ENCODE measurements at regions not wholly inside any gene's neighbourhood (a gene's known extent, or its start where the extent isn't known, plus 50 kb on each side); places are given as distances from the start of the nearest gene placed in this dataset.

- TF ChIP-seq MAX (IDR thresholded peaks at IDR 0.05; ENCODE audit: low read depth, low read length) = no peak
- no peak for TF ChIP-seq MYC (IDR thresholded peaks at IDR 0.05; ENCODE audit: low read depth, low read length)
- no peak for TF ChIP-seq CTCF (IDR thresholded peaks at IDR 0.05; ENCODE audit: low read depth, low read length)
- no peak for TF ChIP-seq POLR2A (IDR thresholded peaks at IDR 0.05; ENCODE audit: extremely low read depth, insufficient read length)
- H3K4me3 ChIP-seq (ENCODE audit: low read depth, low read length) = no peak overlapping the region
- DNase-seq (ENCODE audit: low read depth) = no peak
These were observed 70.5 kb upstream of the GCSH start for GRCh38 chr16:81166417-81167300.

GRCh38 chr16:81165411-81166097, 69.4 kb upstream of the GCSH start:
- no peak overlapping the region for H3K4me3 ChIP-seq (ENCODE audit: low read depth, low read length)
- no peak for TF ChIP-seq MAX (IDR thresholded peaks at IDR 0.05; ENCODE audit: low read depth, low read length)
- no peak for TF ChIP-seq MYC (IDR thresholded peaks at IDR 0.05; ENCODE audit: low read depth, low read length)
- TF ChIP-seq CTCF (IDR thresholded peaks at IDR 0.05; ENCODE audit: low read depth, low read length) = no peak
- TF ChIP-seq POLR2A (IDR thresholded peaks at IDR 0.05; ENCODE audit: extremely low read depth, insufficient read length) = no peak
- no peak for DNase-seq (ENCODE audit: low read depth)

- TF ChIP-seq CTCF (IDR thresholded peaks at IDR 0.05; ENCODE audit: low read depth, low read length) = no peak
- TF ChIP-seq MAX (IDR thresholded peaks at IDR 0.05; ENCODE audit: low read depth, low read length) = no peak
- TF ChIP-seq MYC (IDR thresholded peaks at IDR 0.05; ENCODE audit: low read depth, low read length) = no peak
- TF ChIP-seq POLR2A (IDR thresholded peaks at IDR 0.05; ENCODE audit: extremely low read depth, insufficient read length) = no peak
- no peak overlapping the region for H3K4me3 ChIP-seq (ENCODE audit: low read depth, low read length)
- DNase-seq (ENCODE audit: low read depth) = no peak
These were observed 68.8 kb upstream of the GCSH start for GRCh38 chr16:81164958-81165357.

- H3K4me3 ChIP-seq (ENCODE audit: low read depth, low read length) = no peak overlapping the region
- DNase-seq (ENCODE audit: low read depth) = no peak
- TF ChIP-seq MYC (IDR thresholded peaks at IDR 0.05; ENCODE audit: low read depth, low read length) = no peak
- no peak for TF ChIP-seq CTCF (IDR thresholded peaks at IDR 0.05; ENCODE audit: low read depth, low read length)
- no peak for TF ChIP-seq MAX (IDR thresholded peaks at IDR 0.05; ENCODE audit: low read depth, low read length)
- TF ChIP-seq POLR2A (IDR thresholded peaks at IDR 0.05; ENCODE audit: extremely low read depth, insufficient read length) = no peak
These were observed 68.3 kb upstream of the GCSH start for GRCh38 chr16:81164481-81164880.

- no peak for TF ChIP-seq POLR2A (IDR thresholded peaks at IDR 0.05; ENCODE audit: extremely low read depth, insufficient read length)
- TF ChIP-seq MYC (IDR thresholded peaks at IDR 0.05; ENCODE audit: low read depth, low read length) = no peak
- TF ChIP-seq MAX (IDR thresholded peaks at IDR 0.05; ENCODE audit: low read depth, low read length) = no peak
- no peak for TF ChIP-seq CTCF (IDR thresholded peaks at IDR 0.05; ENCODE audit: low read depth, low read length)
- no peak overlapping the region for H3K4me3 ChIP-seq (ENCODE audit: low read depth, low read length)
- DNase-seq (ENCODE audit: low read depth) = no peak
These were observed 67.5 kb upstream of the GCSH start for GRCh38 chr16:81163671-81164070.
